Stimulated activated CD8-positive, alpha-beta memory T cell treated with anti-CD3 and anti-CD28 coated beads, Interleukin-12 subunit alpha, Interleukin-12 subunit beta, amount 100 ng/mL, for 4 hours (primary cell): ENCODE measurements at regions not wholly inside any gene's neighbourhood (a gene's known extent, or its start where the extent isn't known, plus 50 kb on each side); places are given as distances from the start of the nearest gene placed in this dataset.
"Not testable (repeated sequence)": the region's sequence is repeated elsewhere in the genome, so short reads cannot be mapped to it uniquely, and the experiment has no call there.

Experiments used
- DNase-seq: peaks from one replicate; pipeline ENCODE4 v3.0.0-alpha.2; 2020; ENCODE audit warnings: low read depth

- DNase-seq = no peak
Observed at GRCh38 chr5:110248921-110249320, 477.6 kb downstream of the TMEM232 start.

GRCh38 chr5:110250355-110250754 is 476.1 kb downstream of the TMEM232 start:
- DNase-seq = no peak

GRCh38 chr5:110250755-110251154 is 475.7 kb downstream of the TMEM232 start:
- DNase-seq = no peak

GRCh38 chr5:110251366-110251765 is 475.1 kb downstream of the TMEM232 start:
- DNase-seq = no peak

- DNase-seq = no peak
Observed at GRCh38 chr5:110255194-110255593, 471.3 kb downstream of the TMEM232 start.

- DNase-seq = no peak
Observed at GRCh38 chr5:110256298-110256697, 470.2 kb downstream of the TMEM232 start.

- no peak for DNase-seq
Observed at GRCh38 chr5:110257971-110258370, 468.5 kb downstream of the TMEM232 start.

GRCh38 chr5:110258460-110259216 is 467.8 kb downstream of the TMEM232 start:
- no peak for DNase-seq

GRCh38 chr5:110262749-110263148 is 463.7 kb downstream of the TMEM232 start:
- DNase-seq = no peak

- no peak for DNase-seq
Observed at GRCh38 chr5:110264661-110265060, 461.8 kb downstream of the TMEM232 start.

- DNase-seq = no peak
Observed at GRCh38 chr5:110265162-110265561, 461.3 kb downstream of the TMEM232 start.

- no peak for DNase-seq
Observed at GRCh38 chr5:110267714-110268113, 458.8 kb downstream of the TMEM232 start.

GRCh38 chr5:110268283-110268682 is 458.2 kb downstream of the TMEM232 start:
- no peak for DNase-seq

- no peak for DNase-seq
Observed at GRCh38 chr5:110268985-110269384, 457.5 kb downstream of the TMEM232 start.

- no peak for DNase-seq
Observed at GRCh38 chr5:110269478-110270142, 456.9 kb downstream of the TMEM232 start.

- DNase-seq = no peak
Observed at GRCh38 chr5:110275878-110276277, 450.6 kb downstream of the TMEM232 start.

- DNase-seq = not testable (repeated sequence)
Observed at GRCh38 chr5:110278449-110278848, 448.0 kb downstream of the TMEM232 start.

GRCh38 chr5:110284121-110284520 is 442.4 kb downstream of the TMEM232 start:
- not testable (repeated sequence) for DNase-seq

- DNase-seq = no peak
Observed at GRCh38 chr5:110288766-110289511, 437.5 kb downstream of the TMEM232 start.

GRCh38 chr5:110289512-110289810 is 437.0 kb downstream of the TMEM232 start:
- no peak for DNase-seq

GRCh38 chr5:110290542-110290941 is 435.9 kb downstream of the TMEM232 start:
- DNase-seq = no peak

GRCh38 chr5:110294281-110294680 is 432.2 kb downstream of the TMEM232 start:
- DNase-seq = no peak

- no peak for DNase-seq
Observed at GRCh38 chr5:110297152-110297670, 429.3 kb downstream of the TMEM232 start.
